A549 (cell line): ENCODE measurements at regions not wholly inside any gene's neighbourhood (a gene's known extent, or its start where the extent isn't known, plus 50 kb on each side); places are given as distances from the start of the nearest gene placed in this dataset.
"Not testable (repeated sequence)": the region's sequence is repeated elsewhere in the genome, so short reads cannot be mapped to it uniquely, and the experiment has no call there.

ENCODE experiments used
- ATAC-seq, 2 experiments: fragments of 200-7000 bp in 1 of 2; fragments of >200 bp in 1 of 2; cut with Nextera tagmentation in 1 of 2; cut with Tn5 transposase in 1 of 2; 3 replicates each; pipeline versions ENCODE4 v1.8.0 to v1.9.1; 2018 to 2020; ENCODE audit warnings: mild to moderate bottlenecking in 1 of 2, moderate library complexity in 1 of 2
- CTCF ChIA-PET: fragments of 300-600 bp; sonication (Branson Sonifier 250); formaldehyde crosslinking; extraction: SDS; loops from one replicate; lab custom pipeline; 2021; ENCODE audit warnings: antibody characterized with exemption, inconsistent platforms; lab: Yijun Ruan, JAX
- POLR2A ChIA-PET: fragments of 350-600 bp; formaldehyde crosslinking; extraction: SDS; loops from one replicate; lab custom pipeline; 2021; ENCODE audit warnings: antibody characterized with exemption, inconsistent platforms; lab: Yijun Ruan, JAX
- DNase-seq, 2 experiments: peaks; one replicate each; pipeline versions ENCODE4 v3.0.0 to v3.0.0-alpha.2; 2011 to 2016; ENCODE audit warnings: low read depth in 1 of 2, low spot score in 1 of 2
- FAIRE-seq: peaks from 2 replicates; lab custom pipeline; 2011; peaks lifted over from hg19 to GRCh38; lab: Jason Lieb, UNC
- H3K27ac ChIP-seq, 2 experiments: fragments of >200 bp; sonication (Bioruptor Twin); formaldehyde crosslinking; 3 replicates each; pipeline ENCODE4 v1.5.1; 2016 to 2017
- H3K4me1 ChIP-seq: fragments of >200 bp; sonication (Bioruptor Twin); formaldehyde crosslinking; 3 replicates; pipeline ENCODE4 v1.6.1; 2016
- H3K4me2 ChIP-seq: fragments of >200 bp; sonication (Bioruptor Twin); formaldehyde crosslinking; 3 replicates; pipeline ENCODE4 v1.6.1; 2016
- H3K4me3 ChIP-seq: fragments of >200 bp; sonication (Bioruptor Twin); formaldehyde crosslinking; 3 replicates; pipeline ENCODE4 v1.5.1; 2016
- H3K9me3 ChIP-seq: fragments of >200 bp; sonication (Bioruptor Twin); formaldehyde crosslinking; 3 replicates; pipeline ENCODE4 v1.6.1; 2016
- ATOH8 ChIP-seq: fragments of 250-450 bp; sonication (Bioruptor Pico); IDR thresholded peaks from 2 replicates; pipeline ENCODE4 v1.5.0; 2020; ENCODE audit warnings: low read depth, mild to moderate bottlenecking, moderate library complexity
- CBX2 ChIP-seq: fragments of 200-600 bp; sonication (generic); IDR thresholded peaks from 2 replicates; pipeline ENCODE4 v1.6.1; 2016; ENCODE audit warnings: low read depth, mild to moderate bottlenecking, borderline replicate concordance
- CEBPB ChIP-seq, 2 experiments: fragments of >200 bp in 1 of 2; sonication (Bioruptor Twin) in 1 of 2; formaldehyde crosslinking in 1 of 2; IDR thresholded peaks; 2 replicates each; pipeline ENCODE4 v1.6.1; 2012 to 2016
- EHMT2 ChIP-seq: fragments of 200-600 bp; sonication (generic); IDR thresholded peaks from 2 replicates; pipeline ENCODE4 v1.6.1; 2016; ENCODE audit warnings: antibody characterized with exemption, low read depth, mild to moderate bottlenecking, moderate library complexity
- ESRRA ChIP-seq: fragments of 150-350 bp; IDR thresholded peaks from 2 replicates; pipeline ENCODE4 v1.6.1; 2014; ENCODE audit warnings: mild to moderate bottlenecking, low read length, borderline replicate concordance
- FOSB ChIP-seq: fragments of 250-450 bp; sonication (Bioruptor Pico); IDR thresholded peaks from 2 replicates; pipeline ENCODE4 v1.5.0; 2020; ENCODE audit warnings: mild to moderate bottlenecking, moderate library complexity
- HEYL ChIP-seq: fragments of 250-450 bp; sonication (Bioruptor Pico); IDR thresholded peaks from 2 replicates; pipeline ENCODE4 v1.8.0; 2021; ENCODE audit warnings: mild to moderate bottlenecking, moderate library complexity
- JUN ChIP-seq, 2 experiments: fragments of >200 bp; sonication (Bioruptor Twin); formaldehyde crosslinking; IDR thresholded peaks; 2 replicates in 1 of 2; 3 replicates in 1 of 2; pipeline ENCODE4 v1.6.1; 2016 to 2017
- JUNB ChIP-seq: fragments of >200 bp; sonication (Bioruptor Twin); formaldehyde crosslinking; IDR thresholded peaks from 2 replicates; pipeline ENCODE4 v1.6.1; 2016
- KDM1A ChIP-seq: fragments of 200-600 bp; sonication (generic); IDR thresholded peaks from 2 replicates; pipeline ENCODE4 v1.6.1; 2016; ENCODE audit warnings: low read depth, mild to moderate bottlenecking
- MAFK ChIP-seq: fragments of 450-650 bp; IDR thresholded peaks from 2 replicates; pipeline ENCODE4 v1.6.1; 2014; ENCODE audit not compliant: partially characterized antibody
- MAX ChIP-seq: IDR thresholded peaks from 2 replicates; pipeline ENCODE4 v1.6.1; 2012
- NPAS2 ChIP-seq: fragments of 250-450 bp; sonication (Bioruptor Pico); IDR thresholded peaks from 2 replicates; pipeline ENCODE4 v1.8.0; 2022; ENCODE audit warnings: mild to moderate bottlenecking, moderate library complexity, borderline replicate concordance
- NR3C1 ChIP-seq: fragments of >200 bp; sonication (Bioruptor Twin); formaldehyde crosslinking; IDR thresholded peaks from 3 replicates; pipeline ENCODE4 v1.6.1; 2017
- PHF8 ChIP-seq: fragments of 200-600 bp; sonication (generic); IDR thresholded peaks from 2 replicates; pipeline ENCODE4 v1.6.1; 2016; ENCODE audit warnings: low read depth, mild to moderate bottlenecking, antibody characterized with exemption, moderate library complexity, borderline replicate concordance
- POLR2A ChIP-seq: IDR thresholded peaks from 2 replicates; pipeline ENCODE4 v1.6.1; 2012; ENCODE audit warnings: mild to moderate bottlenecking, low read length
- POLR2AphosphoS2 ChIP-seq: conservative IDR thresholded peaks from 2 replicates; pipeline ENCODE4 v1.6.1; 2012; ENCODE audit warnings: low read length, improper control_type of control experiment, inconsistent platforms
- RFX5 ChIP-seq: fragments of 450-650 bp; IDR thresholded peaks from 2 replicates; pipeline ENCODE4 v1.7.1; 2014; ENCODE audit warnings: antibody characterized with exemption, mild to moderate bottlenecking, moderate library complexity
- SMC3 ChIP-seq: fragments of >200 bp; sonication (Bioruptor Twin); formaldehyde crosslinking; IDR thresholded peaks from 3 replicates; pipeline ENCODE4 v1.6.1; 2018; ENCODE audit warnings: inconsistent platforms
- ZFP36 ChIP-seq: fragments of 450-650 bp; IDR thresholded peaks from 2 replicates; pipeline ENCODE4 v1.6.1; 2014; ENCODE audit warnings: borderline replicate concordance; ENCODE audit not compliant: partially characterized antibody
- WGBS: methylation state at CpG from one replicate; pipeline ENCODE4 v1.1.6; 2017; ENCODE audit errors: missing lambda C conversion rate; 5-methylcytosine and 5-hydroxymethylcytosine counted together

GRCh38 chr2:215633360-215633759 lies 197.5 kb upstream of the FN1 start:
- ChIA-PET POLR2A (no interaction called here), CTCF (no interaction called here)
- Histone ChIP-seq H3K4me2 (no peak overlapping the region), H3K9me3 (peaks cover 15% of the 10 kb centered on the region; the same call in 2 of the 3 replicates), H3K4me3 (no peak overlapping the region), H3K4me1 (0 out of 3 replicates have a peak, but pooled peaks cover 5% of the 10 kb centered on the region), H3K27ac (no peak overlapping the region)
- TF ChIP-seq NPAS2 (CRISPR knock-in tag): no peak
- no peak for TF ChIP-seq CBX2
- no peak for TF ChIP-seq SMC3
- no peak for TF ChIP-seq POLR2A
- no peak for TF ChIP-seq MAFK
- no peak for TF ChIP-seq ZFP36
- TF ChIP-seq HEYL (CRISPR knock-in tag): no peak
- no peak for TF ChIP-seq ESRRA
- no peak for TF ChIP-seq FOSB (CRISPR knock-in tag)
- TF ChIP-seq NR3C1: no peak
- TF ChIP-seq JUNB: no peak
- no peak for ATAC-seq
- DNase-seq: no peak
- FAIRE-seq: no peak

- ATAC-seq: no peak
- peaks cover 6% of the 10 kb centered on the region; the same call in 2 of the 3 replicates for H3K9me3 ChIP-seq
- H3K4me2 ChIP-seq: no peak overlapping the region
- H3K4me3 ChIP-seq: no peak overlapping the region
- ChIA-PET CTCF (no interaction called here), POLR2A (no interaction called here)
- H3K4me1 ChIP-seq: peaks cover 9% of the 10 kb centered on the region; the same call in 2 of the 3 replicates
- TF ChIP-seq POLR2AphosphoS2 (no peak), MAX (no peak), JUN (IDR thresholded peaks at IDR 0.05) (no peak)
- TF ChIP-seq, all 56 proteins: peak for 0
- H3K27ac ChIP-seq: no peak overlapping the region
- DNase-seq (no peak), FAIRE-seq (no peak)
- 91% methylated on average over 2 of the region's 2 CpGs for WGBS
Observed at GRCh38 chr2:215631696-215632095, 195.8 kb upstream of the FN1 start.

- ATAC-seq, CTCF ChIA-PET, H3K4me3 ChIP-seq, H3K27ac ChIP-seq, POLR2A ChIA-PET, H3K9me3 ChIP-seq, DNase-seq, H3K4me2 ChIP-seq, FAIRE-seq: not testable (repeated sequence)
- WGBS: 82% methylated on average over 2 of the region's 2 CpGs
- peaks cover 10% of the 10 kb centered on the region; the same call in 2 of the 3 replicates for H3K4me1 ChIP-seq
- TF ChIP-seq KDM1A (0 out of 2 replicates have a peak, but pooled peaks have one; percentile 37), CEBPB (IDR thresholded peaks at IDR 0.05) (peak in 1 of 2 experiments; percentile 61; a peak in 2 of 4 replicates)
Observed at GRCh38 chr2:215630796-215631195, 194.9 kb upstream of the FN1 start.

GRCh38 chr2:215627771-215628170 lies 191.9 kb upstream of the FN1 start:
- no peak for ATAC-seq
- 92% methylated on average over 1 of the region's 1 CpG for WGBS
- H3K4me2 ChIP-seq: no peak overlapping the region
- H3K4me3 ChIP-seq: no peak overlapping the region
- DNase-seq: no peak
- no peak for FAIRE-seq
- no peak overlapping the region for H3K27ac ChIP-seq
- peaks cover 6% of the 10 kb centered on the region; the same call in 2 of the 3 replicates for H3K9me3 ChIP-seq
- ChIA-PET POLR2A (no interaction called here), CTCF (interaction anchor here (1.0 to 1.4 kb wide), 2 partner anchors 10 to 20 kb away, joined by 3 to 4 read pairs; no protein-coding TSS in a partner anchor)
- no peak for TF ChIP-seq EHMT2
- H3K4me1 ChIP-seq: peaks cover 21% of the 10 kb centered on the region; the same call in 2 of the 3 replicates

- H3K4me1 ChIP-seq: peaks cover 21% of the 10 kb centered on the region; the same call in 2 of the 3 replicates
- FAIRE-seq: no peak
- ChIA-PET CTCF (interaction anchor here (1.4 kb wide), 1 partner anchor 9 kb away, joined by 3 read pairs; no protein-coding TSS in a partner anchor), POLR2A (no interaction called here)
- H3K4me2 ChIP-seq: no peak overlapping the region
- no peak for ATAC-seq
- peaks cover 6% of the 10 kb centered on the region; the same call in 2 of the 3 replicates for H3K9me3 ChIP-seq
- no peak for DNase-seq
- TF ChIP-seq ATOH8 (CRISPR knock-in tag): no peak
- no peak for TF ChIP-seq MAFK
- TF ChIP-seq RFX5: no peak
- TF ChIP-seq PHF8: no peak
- TF ChIP-seq JUN (IDR thresholded peaks at IDR 0.05): no peak
- no peak for TF ChIP-seq POLR2AphosphoS2
- TF ChIP-seq ESRRA: no peak
- TF ChIP-seq, all 56 proteins: peak for 0
- no peak overlapping the region for H3K27ac ChIP-seq
- 44% methylated on average over 5 of the region's 5 CpGs for WGBS
- no peak overlapping the region for H3K4me3 ChIP-seq
Observed at GRCh38 chr2:215626812-215627281, 191.0 kb upstream of the FN1 start.
